ENCODE measurements at regions not wholly inside any gene's neighbourhood (a gene's known extent, or its start where the extent isn't known, plus 50 kb on each side); places are given as distances from the start of the nearest gene placed in this dataset.
"Not testable (repeated sequence)": the region's sequence is repeated elsewhere in the genome, so short reads cannot be mapped to it uniquely, and the experiment has no call there.

DNA sequence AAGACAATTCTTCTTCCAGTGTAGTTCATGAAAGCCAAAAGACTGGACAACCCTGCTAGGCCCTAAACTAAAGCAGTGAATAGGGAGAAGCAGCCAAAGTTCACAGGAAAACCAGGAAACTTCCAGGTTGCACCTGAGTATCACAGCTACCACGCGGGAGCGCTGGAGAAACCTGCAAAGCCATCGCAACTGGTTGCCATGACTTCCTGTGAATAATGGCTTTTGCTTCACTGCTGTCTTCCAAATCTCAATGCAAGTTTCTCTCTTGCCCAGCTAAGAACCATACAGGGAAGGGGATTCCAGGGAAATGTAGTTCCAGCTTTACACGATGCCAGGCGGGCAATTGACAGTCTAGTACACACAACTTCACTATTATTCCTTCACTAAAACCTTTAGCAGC is 114.1 kb downstream of the GXYLT1 start:
- DNase-seq, result no peak

DNA sequence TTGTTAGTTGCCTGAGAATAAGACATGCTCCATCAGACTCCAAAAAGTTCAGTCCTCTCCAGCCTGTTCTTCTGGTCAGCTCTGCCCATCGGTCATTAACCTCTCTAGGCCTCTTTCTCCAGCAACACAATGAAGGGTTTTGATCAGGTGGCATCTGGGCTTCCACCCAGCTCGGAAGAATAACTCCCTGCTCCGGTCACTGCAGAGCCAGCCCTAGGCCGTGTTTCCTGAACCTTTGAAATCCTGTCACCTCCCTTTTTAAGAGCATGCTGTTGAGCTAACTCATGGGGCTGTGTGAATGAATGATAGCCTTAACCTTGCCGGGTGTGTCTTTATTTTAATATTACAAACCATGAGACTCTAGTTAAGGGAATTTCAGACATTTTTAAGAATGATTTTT is 117.1 kb downstream of the GXYLT1 start:
- DNase-seq, result no peak

DNA sequence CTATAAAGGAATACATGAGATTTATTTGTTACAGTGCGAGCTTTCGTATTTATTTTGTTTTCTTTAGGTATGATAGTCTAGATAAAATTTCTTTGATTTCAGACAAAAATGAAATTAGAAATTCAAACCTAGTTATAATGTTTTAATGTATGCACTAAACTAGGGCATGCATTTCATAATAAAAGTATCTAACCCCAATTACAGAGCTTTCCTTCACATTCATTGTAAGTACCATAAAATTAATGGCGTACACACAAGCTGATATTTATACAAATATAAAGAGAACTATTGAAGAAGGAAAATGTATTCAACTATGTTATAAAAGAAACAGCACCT is 120.2 kb downstream of the GXYLT1 start:
- DNase-seq, result no peak

DNA sequence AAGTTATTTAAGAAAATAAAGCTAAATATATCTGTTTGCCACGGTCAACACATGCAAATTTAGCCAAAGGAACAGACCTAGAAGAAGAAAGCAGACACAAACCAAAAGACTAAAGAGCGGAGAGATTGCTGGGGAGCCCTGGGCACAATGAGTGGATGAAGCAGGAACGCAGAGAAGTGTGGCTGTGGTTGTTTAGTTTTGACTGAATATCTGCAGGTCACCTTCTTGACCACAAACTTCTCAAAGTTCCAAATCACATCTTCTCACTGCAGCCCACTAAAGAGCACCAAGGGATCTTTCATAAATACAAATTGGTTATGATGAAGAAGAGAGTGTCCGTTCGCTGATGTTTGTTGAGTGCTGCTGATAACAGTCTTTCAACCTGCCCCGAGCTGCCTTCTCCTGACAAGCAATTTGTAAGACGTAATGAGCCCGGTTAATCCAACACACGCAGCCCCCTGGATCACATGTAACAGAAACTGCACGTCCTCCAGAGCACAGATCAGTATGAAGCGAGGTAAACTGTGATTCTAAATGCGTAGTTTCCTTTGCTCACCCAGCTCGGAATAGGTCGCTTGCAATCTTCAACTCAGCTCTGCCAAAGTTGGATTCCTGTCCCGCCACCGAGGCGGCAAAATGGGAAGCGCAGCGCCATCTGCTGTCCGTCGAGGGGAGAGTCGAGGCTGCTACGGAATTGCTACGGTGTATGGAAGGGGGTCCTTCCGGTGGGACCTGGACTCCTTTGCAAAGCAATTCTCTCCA is 120.8 kb downstream of the GXYLT1 start:
- DNase-seq, result peak; percentile 40

DNA sequence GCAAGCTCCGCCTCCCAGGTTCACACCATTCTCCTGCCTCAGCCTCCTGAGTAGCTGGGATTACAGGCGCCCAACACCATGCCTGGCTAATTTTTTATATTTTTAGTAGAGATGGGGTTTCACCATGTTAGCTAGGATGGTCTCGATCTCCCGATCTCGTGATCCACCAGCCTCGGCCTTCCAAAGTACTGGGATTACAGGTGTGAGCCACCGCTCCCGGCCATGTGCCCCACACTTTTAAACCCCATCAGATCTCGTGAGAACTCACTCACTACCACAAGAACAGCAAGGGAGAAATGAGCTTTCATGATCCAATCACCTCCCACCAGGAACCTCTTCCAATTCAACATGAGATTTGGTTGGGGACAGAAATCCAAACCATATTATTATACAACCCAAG is 122.7 kb downstream of the GXYLT1 start:
- not testable (repeated sequence) for DNase-seq

DNA sequence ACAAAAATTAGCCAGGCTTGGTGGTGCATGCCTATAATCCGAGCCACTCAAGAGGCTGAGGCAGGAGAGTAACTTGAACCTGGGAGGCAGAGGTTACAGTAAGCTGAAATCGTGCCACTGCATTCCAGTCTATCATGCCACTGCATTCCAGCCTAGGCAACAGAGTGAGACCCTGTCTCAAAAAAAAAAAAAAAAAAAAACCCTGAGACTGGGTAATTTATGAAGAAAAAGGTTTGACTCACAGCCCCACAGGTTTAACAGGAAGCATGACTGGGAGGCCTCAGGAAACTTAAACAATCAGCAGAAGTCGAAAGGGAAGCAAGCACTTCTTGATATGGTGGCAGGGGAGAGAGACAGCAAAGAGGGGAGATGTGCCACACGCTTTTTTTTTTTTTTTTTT is 123.2 kb downstream of the GXYLT1 start:
- no peak for DNase-seq

DNA sequence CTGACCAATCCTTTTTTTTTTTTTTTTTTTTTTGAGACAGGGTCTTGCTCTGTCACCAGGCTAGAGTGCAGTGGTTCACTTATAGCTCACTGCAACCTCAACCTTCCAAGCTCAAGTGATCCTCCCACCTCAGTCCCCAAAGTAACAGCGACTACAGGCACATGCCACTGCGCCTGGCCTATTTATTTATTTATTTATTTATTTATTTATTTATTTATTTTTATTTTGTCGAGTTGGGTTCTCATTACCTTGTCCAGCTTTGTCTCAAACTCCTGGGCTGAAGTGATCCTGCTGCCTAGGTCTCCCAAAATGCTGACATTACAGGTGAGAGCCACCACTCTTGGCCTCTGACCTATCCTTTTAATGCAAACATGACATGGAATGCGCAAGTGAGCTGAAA is 124.4 kb downstream of the GXYLT1 start:
- DNase-seq, result no peak

DNA sequence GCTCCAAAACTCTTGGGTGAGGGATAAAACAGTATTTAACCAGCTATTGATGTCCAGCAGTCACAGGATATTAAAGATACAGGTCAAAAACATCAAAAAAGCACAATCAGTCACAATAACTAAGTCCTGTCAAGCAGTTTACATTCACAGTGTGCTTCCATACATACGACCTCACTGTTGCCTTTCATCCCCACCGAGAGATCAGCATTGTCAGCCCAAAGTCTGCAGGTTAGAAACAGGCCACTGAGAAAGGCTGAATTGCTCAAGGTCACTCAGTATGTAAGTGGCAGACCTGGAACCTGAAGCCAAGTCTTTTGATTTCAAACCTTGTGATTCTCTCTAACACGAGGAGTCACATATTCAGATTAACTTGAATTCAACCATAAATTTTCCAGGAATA is 124.9 kb downstream of the GXYLT1 start:
- DNase-seq, result no peak

DNA sequence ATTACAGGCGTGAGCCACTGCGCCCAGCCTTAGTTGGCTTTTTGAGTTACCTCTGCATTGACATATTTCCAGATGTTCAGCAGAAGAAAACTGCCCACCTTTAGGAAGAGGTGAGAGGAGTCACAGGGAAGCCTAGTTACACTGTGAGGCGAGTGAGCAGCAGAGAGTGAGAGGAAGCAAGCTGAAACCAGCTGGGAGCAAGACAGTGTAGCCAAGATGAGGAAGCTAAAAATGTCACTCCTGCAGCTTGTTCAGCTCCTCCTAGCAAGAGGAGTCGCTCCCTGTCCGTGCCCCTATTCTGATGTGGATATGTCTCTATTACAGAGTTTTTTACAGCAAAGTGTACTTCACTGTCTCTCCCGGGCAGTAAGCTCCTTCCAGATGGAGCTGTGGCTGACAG is 127.6 kb downstream of the GXYLT1 start:
- no peak for DNase-seq

DNA sequence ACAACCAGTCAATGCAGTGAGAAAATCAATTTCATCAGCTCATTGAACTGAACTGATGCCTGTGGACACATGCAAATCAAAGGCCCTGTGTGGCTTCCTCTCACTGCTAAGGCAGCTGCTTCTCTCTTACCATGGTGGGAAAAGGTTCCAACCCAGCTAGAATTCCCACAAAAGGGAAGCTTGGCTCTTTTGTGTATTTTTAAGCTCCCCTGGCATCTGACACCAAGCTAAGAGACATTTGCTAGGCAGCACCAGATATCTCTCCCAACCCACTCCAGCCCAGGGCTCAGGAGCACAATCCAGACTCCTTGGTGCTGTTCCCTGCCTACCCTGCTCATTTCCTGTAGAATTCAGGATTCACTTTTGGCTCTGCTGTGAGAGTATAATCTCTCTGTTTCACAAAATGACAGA is 129.6 kb downstream of the GXYLT1 start:
- no peak for DNase-seq

DNA sequence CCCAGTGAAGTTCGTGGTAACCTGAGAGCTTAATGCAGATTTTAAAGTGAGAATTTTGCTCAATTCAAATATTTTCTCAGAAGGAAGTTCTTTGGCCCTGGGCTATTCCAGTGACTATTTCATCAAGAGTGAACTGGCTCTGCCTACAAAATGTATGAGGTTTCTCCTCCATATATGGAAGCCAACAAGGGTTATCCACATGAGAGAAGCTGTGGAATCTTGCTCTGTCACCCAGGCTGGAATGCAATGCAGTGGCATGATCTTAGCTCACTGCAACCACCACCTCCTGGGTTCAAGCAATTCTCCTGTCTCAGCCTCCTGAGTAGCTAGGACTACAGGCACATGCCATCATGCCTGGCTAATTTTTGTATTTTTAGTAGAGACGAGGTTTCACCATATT is 132.2 kb downstream of the GXYLT1 start:
- DNase-seq, result not testable (repeated sequence)

DNA sequence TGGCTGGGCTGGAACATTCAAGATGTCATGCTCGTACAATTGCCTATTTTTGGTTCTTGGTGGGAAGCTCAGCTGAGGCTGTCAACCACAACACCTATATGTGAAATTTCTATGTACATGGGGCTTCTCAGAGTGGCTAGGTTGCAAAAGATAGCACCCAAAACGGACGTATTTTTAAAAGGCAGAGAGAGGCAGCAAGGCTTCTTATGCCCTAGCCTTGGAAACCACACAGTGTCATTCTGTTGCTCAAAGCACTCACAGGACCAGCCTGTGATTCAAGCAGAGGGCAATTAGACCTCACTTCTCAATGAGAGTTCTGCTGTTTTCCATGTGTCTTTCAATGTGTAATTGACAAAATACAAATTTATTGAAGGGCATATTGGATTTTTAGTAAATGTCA is 134.0 kb downstream of the GXYLT1 start:
- no peak for DNase-seq

DNA sequence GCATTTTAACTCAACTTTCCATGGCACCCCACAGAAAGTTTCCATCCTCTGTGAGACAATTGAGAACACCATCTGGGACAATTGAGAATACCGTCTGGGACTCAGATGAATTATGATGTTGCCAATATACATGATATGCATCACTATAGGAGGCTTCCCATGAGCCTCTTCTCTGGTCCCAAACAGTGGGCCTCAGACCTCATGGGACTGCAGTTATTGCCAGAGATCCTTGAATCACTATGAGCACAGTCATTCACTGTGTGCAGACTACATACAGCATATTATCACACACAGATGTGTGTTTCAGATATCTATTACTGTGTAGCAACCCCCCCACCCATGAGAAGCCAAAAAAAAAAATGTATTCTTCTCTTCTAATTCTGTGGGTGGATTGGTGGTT is 134.4 kb downstream of the GXYLT1 start:
- DNase-seq, result no peak

DNA sequence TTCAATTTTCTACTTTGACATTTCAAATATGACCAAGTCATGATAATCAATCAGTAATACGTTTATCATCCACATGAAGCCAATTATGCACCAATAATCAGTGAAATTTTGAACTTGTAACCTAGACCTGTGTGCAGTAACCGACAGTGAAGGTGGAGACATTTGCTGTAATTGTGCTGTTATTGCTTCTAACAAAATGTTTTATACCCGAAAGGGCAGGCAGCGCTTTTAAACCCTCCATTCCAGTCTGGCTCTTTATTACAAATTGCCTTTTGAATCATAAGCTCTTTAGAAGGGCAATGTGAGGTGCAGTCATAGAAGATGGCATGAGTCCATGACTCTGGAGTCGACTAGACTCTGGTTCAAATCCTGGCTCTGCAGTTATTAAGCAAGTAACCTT is 135.7 kb downstream of the GXYLT1 start:
- no peak for DNase-seq

DNA sequence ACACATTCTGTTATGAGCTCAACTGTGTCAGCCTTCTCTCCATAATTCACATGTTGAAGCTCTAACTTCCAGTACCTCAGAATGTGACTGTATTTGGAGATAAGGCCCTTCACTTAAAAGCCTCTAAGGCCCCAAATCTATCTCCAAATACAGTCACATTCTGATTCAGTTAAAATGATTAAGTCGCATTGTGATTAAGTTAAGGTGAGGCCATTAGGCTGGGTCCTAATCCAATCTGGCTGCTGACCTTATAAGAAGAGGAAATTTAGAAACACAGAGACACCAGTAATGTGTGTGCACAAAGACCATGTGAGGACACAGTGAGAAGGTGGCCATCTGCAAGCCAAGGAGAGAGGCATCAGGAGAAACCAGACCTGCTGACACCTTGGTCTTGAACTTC is 141.6 kb downstream of the GXYLT1 start:
- DNase-seq, result no peak

DNA sequence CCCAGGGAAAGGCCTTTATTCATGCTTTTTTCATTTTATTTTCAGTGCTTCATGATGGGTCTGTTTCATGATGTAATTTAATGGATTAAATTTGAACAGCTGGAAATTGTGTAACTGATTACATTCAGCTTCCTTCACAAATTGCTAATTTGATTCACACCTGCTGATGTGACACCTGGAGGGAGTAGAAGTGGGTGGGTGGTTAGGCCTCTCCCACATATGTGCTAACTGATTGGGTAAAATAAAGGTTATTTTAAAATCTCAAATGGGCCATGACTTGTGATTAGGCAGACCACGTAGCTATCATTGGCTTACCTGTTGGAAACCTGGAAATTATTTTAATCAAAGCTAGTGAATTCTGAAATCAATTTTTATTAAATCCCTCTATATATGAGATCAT is 142.1 kb downstream of the GXYLT1 start:
- no peak for DNase-seq

DNA sequence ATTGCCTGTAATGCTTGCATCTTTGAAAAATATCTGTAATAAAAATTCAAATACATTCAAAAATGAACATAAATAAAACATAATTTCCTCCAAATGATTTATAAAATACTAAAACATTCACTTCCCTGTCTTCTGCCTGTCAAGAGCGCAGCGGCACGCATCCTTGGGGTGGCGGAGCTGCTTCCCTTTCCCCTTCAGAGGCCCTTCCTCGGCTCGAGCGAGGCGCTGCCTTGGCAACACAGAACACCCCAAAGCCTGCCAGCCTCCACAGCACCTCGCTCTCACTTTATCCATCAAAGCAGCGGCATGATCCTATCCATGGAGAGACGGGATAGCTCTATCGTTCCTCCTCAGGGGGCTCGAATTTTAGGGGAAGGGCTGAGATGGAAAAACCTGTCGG is 146.2 kb downstream of the GXYLT1 start:
- no peak for DNase-seq

DNA sequence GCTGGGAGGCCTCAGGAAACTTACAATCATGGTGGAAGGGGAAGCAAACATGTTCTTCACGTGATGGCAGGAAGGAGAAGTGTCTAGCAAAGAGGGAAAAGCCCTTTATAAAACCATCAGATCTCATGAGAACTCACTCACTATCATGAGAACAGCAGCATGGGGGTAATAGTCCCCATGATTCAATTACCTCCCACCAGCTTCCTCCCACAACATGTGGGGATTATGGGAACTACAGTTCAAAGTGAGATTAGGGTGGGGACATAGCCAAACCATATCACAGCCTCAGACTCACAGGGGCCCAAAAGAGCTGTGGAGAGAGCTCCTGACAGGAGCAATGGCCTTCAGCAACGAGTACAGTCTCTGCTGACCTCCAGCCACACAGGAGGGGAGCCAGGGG is 151.4 kb downstream of the GXYLT1 start:
- no peak for DNase-seq

DNA sequence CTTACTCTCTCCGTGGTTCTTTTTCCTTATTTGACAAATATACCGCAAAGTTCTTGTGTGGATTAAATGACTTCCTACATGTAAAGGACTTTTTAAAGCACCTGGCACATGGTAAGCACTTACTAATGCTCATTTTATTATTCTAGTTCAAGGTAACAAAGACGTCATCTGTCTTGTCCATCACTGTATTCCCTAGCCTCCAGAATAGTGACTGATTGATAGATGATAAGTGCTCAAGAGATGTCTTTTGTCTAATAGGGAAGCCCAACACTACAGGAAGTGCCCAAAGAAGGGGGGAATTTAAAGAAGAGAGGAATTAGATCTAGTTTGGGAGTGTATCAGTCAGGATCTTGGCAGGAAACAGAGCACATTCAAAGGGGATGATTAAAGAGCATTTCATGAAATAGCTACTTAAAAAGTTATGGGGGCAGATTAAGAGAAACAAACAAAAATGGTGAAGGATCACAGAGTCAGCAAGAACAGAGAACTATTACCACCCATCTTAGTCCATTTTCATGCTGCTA is 151.9 kb downstream of the GXYLT1 start:
- no peak for DNase-seq

DNA sequence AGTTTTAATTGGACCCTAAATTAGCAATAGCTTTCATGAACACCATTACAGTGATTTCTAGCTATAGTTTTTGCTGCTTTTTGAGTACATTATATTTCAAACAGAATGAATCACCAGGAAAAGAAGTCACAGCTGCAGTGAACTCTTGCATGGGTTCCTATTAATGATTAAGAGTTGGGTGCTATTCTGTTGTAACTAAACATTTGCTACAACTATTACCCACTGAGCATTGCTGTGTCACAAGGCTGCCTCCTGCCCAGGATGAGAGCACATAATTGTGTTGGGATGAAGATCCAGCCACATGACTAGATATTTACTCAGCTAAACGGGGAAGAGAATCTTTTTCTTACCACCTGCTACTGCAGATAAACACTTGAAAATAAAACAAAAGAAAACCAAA is 152.7 kb downstream of the GXYLT1 start:
- no peak for DNase-seq

DNA sequence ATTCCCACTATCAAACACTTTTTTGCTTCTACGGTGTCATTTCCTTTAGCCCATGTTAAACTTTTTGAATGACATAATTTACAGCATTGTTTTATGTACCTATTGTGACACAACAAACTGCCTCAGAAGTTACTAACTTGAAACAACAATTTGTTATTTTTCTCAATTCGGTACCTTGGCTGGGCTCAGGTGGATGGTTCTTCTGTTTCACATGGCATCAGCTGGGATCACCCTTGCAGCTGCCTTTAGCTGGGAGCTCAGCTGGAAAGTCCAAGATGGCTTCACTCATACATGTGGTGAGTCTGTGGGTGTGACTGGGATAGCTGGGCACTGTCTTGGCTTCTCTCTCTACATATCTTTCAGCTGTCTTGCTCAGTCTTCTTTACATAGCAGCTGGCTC is 156.0 kb downstream of the GXYLT1 start:
- DNase-seq, result no peak

DNA sequence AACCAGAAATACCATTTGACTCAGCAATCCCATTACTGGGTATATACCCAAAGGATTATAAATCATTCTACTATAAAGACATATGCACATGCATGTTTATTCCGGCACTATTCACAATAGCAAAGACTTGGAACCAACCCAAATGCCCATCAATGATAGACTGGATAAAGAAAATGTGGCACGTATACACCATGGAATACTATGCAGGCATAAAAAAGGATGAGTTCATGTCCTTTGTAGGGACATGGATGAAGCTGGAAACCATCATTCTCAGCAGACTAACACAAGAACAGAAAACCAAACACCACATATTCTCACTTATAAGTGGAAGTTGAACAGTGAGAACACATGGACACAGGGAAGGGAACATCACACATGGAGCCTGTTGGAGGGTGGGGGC is 158.2 kb downstream of the GXYLT1 start:
- not testable (repeated sequence) for DNase-seq

DNA sequence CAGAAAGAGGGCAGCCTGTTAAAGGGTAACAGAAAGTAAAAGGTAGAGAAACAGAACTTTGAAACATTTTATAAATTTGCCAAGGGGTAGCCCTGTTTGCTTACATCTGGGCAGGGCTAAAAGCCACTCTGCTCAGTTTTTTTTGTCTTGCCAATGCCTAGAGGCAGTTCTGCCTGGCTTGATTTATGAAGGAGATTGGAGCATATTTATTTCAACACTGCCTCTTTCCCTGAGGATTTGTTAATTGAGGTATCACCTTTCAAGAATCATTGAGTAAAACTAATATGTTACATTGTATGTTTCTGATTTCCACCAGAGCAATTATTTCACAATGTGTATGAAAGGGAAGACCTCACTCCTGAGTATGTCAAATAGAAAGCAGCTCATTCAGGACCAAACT is 160.8 kb downstream of the GXYLT1 start:
- peak; percentile 64 for DNase-seq

DNA sequence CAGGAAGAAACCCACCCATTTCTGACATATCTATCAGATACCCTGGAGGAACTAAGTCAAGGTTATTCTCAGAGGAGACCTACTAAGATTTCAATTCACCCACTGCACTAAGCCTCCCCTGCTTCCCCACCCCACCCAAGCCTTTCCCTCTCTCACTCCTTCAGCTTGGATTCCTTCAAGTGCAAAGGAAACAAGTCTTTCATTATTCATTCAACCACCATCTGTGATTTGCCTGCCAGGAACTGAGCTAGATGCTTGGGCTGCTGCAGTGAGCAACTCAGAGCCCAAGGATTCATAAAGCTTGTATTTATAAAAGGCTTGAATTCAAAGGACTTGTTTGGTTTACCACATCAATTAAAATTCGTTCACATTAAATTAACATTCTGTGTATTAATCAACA is 161.3 kb downstream of the GXYLT1 start:
- no peak for DNase-seq

DNA sequence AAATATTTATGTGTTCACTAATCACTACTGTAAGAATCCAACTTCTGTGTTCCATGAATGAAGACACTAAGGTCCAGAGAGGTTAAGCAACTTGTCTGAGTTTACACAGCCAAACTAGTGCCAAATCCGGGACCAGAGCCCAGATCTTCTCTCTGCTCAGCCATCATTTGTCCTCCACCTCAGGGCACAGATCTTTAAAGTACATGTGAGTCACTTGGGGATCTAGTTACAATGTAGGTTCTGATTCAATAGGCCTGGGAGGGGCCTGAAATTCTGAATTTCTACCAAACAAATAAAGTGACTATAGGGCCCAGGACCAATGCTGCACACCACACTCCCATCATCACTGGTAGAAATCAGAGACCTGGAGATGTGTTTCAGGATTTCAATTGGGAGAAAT is 162.9 kb downstream of the GXYLT1 start:
- no peak for DNase-seq
